HK-2 (cell line): ENCODE measurements at regions not wholly inside any gene's neighbourhood (a gene's known extent, or its start where the extent isn't known, plus 50 kb on each side); places are given as distances from the start of the nearest gene placed in this dataset.
"Not testable (repeated sequence)": the region's sequence is repeated elsewhere in the genome, so short reads cannot be mapped to it uniquely, and the experiment has no call there.

ENCODE experiments used
- DNase-seq: peaks from one replicate; pipeline ENCODE4 v3.0.0-alpha.2; 2018; ENCODE audit not compliant: unreplicated experiment

DNA sequence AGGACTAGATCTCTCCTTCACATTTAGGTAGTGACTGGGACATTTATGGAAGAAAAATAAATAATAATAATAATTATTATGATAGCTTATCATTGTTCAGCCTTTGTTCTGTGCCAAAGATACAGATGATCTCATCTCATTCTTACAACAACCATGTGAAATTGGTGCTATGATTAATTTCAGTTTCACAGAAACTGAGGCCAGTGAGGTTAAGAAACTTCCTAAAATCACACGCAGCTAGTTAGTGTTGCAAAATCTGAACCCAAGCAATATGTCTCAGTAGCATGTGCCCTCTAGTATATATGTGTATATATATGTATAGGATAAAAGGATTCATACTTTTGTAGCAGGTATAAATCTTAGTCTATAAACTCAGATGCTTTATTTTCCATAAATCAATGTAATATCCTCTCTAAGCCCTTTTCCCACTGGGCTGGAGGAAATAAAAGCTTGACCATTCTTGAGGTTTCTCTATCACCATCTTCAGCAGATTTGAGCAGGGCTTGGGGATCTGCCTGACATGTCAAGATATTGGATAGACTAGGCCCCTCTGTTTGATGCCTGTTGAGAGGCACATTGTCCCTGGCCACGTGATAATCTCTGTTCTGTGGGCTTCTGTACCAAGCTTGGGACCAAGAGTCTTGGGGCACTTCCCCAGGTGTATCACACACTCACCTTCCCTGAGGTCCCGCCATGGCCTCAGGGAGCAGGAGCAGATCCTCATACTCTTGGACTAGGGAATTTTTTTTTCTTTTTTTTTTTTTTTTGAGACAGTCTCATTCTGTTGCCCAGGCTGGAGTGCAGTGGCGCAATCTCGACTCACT lies 172.6 kb upstream of the NRP1 start:
- DNase-seq = no peak

DNA sequence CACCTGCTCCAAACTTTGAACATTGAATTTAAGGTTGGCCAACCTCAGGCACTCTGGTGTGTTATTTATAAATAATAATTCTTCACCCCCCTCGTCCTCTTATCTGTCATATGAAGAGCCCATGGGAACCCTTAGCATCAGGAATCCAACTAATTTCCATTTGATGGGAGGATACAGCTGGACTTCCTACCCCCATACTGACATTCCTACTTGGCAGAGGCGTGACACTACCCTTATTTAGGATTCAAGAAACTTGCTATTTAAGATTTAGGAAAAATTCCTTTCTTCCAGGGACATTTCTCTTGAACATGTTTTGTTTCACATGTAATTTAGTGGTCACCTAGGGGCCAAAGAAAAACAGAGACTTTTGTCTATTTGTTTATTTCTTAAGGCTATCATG lies 171.9 kb upstream of the NRP1 start:
- DNase-seq = no peak

DNA sequence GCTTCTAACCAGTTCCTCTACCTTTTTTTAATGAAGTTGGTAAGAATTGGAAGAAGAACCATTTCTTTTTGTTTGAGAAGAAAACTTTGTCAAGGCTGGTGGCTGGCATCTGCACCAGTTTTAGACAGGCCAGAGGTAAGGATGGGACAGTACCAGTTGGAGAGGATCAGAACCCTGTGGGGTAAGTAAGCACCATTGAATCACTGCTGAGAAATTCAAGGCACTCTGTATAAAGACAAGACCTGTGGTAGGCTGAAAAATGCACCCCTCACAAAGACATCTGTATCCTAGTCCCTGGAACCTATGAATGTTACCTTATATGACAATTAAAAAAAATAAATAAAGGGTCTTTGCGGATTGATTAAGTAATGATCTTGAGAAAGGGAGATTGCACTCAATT lies 166.7 kb upstream of the NRP1 start:
- DNase-seq = no peak

DNA sequence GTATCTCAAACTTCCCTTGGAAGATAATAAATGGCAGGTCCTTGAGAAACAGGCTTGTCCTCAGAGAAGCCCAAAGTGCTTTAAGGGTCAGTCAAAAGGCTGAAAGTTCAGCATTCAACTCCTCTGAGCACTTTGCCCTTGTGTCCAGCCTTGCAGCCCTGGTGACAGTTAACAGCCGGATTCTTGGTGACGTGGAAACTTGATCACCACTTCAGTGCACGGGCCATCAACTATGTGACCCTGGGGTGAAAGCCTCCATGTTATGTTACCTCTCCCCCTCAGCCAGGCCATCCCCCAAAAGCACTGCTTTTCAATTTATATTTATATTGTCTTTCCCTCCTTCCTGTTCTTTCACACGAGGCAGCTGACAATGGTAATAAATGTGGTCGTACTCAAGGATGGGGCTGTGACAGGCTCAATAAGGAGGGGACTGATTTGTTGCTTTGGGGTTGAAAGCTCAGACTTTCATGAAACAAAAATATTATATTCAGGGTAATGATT lies 164.0 kb upstream of the NRP1 start:
- DNase-seq = no peak

- no peak for DNase-seq
Observed at GRCh38 chr10:33497338-33497737, 162.9 kb upstream of the NRP1 start.

DNA sequence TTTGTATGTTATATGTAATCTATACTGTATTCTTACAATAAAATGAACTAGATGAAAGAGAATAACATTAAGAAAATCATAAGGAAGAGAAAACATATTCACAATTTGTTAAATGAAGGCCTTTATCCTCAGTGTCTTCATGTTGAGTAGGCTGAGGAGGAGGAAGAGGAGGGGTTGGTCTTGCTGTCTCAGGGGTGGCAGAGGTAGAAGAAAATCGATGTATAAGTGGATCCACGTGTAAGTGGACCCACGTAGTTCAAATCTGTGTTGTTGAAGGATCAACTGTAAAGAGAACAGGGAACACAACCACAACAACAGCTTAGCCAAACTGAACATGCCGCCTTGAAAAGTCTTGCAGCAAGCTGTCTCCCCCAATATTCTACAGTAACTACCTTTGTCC lies 161.6 kb upstream of the NRP1 start:
- DNase-seq = no peak

DNA sequence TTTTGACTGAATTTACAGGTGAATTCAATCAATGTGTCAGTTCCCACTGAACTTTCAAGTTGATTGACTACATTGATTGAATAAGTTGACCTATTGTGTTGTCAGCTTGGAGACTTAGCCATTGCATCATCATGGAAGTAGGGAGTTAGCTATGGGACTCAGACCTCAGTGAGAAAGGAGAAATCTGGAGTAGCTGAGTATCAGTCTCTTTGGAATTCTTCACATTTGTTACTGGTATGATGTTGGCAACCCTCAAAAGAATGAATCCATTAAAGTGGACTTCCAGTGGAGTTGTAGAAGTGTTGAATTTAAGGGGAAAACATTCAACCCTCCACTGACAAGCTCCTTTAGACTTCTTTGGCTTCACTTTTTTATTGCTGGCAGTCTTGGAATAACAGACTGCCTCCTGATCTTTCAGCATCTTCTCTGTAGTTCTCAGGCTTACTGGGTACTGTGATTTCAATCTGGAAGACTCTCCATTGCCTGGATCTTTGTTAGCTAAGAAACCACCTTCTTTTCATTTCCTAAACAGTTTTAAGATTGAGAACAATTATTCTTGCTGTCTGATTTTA lies 160.3 kb upstream of the NRP1 start:
- DNase-seq = no peak

GRCh38 chr10:33493978-33494377 lies 159.5 kb upstream of the NRP1 start:
- DNase-seq = no peak

- DNase-seq = no peak
Observed at GRCh38 chr10:33493497-33493896, 159.0 kb upstream of the NRP1 start.

DNA sequence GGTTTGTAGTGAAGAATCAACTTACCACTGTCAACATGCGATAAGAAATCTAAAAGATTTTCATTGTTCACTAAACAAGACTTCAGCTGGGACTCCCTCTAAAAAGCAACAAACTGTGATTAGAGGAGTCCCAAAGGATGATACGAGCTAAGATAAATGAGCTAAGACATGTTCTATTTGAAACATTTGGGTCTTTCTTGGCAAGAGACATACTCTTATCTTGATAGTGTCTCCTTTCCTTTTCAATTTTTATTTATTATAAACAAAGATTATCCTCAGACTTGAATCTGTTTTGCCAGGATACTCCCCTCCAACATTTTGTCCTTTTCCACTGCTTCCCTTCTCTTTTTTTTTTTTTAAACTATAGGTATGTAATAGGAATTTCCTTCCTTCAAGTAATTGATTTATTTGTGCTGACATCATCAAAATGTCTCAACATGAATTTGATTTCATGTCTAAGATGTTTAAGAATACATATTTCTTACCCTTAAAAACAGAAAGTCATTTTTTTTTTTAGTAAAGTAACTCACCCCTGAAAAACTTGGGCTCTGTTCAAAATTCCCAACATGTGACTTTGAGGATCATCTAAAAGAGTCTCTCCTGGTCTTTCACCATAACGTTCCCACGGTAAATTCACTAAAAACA lies 158.4 kb upstream of the NRP1 start:
- DNase-seq = no peak

DNA sequence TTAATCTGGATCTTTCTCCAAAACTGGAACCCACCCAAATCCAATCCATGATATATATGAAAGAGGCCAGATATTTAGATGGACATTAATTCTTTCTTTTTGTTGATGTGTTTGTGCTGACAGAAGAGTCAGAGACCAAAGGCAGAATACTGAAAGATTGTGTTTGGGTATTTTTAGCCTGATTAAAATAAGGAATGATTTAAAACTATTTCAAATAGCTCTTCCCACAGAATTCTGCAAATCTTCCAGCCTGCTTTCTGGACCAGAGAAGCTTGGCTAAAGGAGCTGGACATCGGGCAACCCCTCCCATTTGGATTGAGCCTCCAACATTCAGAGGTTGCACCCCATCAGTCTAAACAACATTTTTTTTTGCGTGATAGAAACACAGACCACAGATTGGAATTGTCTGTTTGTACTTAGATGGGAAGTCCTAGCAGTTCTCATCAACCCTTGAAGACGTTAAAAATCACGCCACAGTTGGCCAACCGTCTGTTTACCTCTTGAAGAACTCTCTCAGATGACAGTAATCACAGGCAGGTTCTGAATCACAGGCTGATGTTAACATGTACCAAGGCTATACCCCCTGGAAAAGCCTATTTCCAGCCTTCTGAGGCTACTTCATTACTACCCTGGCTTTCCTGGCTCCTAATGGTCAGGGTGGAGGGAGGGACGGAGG lies 155.2 kb upstream of the NRP1 start:
- DNase-seq = no peak

- no peak for DNase-seq
Observed at GRCh38 chr10:33487014-33487776, 152.7 kb upstream of the NRP1 start.

- no peak for DNase-seq
Observed at GRCh38 chr10:33485276-33485675, 150.8 kb upstream of the NRP1 start.

- no peak for DNase-seq
Observed at GRCh38 chr10:33484787-33485186, 150.3 kb upstream of the NRP1 start.

DNA sequence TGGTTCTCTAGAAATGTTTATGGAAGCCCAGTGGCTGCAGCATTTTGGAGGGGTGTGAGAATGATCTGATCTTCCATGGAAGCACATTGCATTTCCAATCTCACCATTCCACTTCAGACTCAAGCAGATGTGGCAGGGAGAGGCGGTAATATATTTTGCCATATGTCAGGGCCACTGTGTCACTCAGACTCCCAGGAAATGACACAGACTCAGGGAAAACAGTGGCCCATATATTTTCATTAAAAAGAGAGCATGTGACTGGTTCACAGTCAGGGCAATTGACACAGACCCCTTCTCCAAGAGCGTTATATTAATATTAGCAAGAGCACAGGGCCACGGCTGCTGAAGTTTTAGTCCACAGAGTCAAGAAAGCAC lies 149.3 kb upstream of the NRP1 start:
- DNase-seq = no peak

GRCh38 chr10:33483124-33483815 lies 148.8 kb upstream of the NRP1 start:
- DNase-seq = no peak

DNA sequence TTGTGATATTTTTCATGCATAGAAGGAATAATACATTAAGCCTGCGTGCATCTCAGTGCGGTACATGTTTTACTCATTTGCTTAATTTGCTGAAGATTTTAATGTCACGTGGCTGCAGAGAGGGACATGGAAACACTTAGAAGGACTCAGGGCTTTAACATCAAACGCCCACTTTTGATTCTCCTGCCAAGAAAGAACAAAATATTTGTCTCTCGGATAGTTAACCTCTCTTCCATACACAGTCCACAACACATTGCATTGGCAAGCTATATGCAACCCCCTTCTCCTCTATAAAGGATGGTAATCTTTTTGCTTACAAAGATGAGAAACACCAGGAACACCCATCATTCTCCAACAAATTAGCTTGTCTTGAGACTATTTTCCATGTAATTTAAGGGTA lies 148.0 kb upstream of the NRP1 start:
- no peak for DNase-seq

DNA sequence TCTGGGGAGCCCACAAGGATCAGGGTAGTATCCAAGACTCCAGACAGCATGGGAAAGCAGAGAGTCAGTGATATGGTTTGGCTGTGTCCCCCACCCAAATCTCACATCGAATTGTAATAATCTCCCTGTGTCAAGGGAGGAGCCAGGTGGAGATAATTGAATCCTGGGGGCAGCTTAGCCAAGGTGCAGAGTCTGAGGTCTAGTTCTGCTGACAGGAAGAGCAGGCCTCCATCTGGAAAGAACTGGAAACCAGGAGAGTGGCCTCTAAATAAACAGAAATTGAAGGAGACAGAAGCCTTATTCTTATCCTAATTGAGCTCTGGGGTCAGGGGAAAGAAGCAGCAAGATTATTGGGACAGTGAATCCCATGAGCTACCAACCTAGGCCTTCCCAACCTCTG lies 146.7 kb upstream of the NRP1 start:
- DNase-seq = no peak

DNA sequence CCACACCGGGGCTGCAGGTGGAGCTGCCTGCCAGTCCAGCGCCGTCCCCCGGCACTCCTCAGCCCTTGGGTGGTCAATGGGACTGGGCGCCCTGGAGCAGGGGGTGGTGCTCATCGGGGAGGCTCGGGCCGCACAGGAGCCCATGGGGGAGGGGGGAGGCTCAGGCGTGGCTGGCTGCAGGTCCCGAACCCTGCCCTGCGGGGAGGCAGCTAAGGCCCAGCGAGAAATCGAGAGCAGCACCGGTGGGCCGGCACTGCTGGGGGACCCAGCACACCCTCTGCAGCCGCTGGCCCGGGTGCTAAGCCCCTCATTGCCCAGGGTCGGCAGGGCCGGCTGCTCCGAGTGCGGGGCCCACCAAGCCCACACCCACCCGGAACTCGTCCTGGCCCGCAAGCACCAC lies 145.9 kb upstream of the NRP1 start:
- DNase-seq = not testable (repeated sequence)

DNA sequence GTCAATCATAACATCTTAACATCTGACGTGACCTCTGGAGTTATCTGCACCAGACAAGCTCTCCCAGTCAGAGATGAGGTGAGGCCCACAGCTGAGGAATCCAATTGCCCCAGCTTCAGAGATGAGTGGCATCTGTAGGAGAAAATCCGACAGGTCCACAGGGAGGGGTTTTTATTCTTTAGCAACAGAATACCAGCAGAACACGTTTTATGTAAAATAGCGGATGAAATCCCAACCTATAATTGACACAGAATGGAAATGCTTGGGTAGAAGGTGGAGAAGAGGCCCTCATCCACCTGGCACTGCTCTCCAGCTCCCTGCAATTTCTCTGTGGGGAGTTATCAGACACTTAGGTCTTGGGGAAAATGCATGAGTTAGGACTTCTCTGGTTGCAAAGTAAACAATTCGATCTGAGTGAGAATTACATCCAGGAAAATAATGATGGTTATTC lies 144.2 kb upstream of the NRP1 start:
- no peak for DNase-seq

DNA sequence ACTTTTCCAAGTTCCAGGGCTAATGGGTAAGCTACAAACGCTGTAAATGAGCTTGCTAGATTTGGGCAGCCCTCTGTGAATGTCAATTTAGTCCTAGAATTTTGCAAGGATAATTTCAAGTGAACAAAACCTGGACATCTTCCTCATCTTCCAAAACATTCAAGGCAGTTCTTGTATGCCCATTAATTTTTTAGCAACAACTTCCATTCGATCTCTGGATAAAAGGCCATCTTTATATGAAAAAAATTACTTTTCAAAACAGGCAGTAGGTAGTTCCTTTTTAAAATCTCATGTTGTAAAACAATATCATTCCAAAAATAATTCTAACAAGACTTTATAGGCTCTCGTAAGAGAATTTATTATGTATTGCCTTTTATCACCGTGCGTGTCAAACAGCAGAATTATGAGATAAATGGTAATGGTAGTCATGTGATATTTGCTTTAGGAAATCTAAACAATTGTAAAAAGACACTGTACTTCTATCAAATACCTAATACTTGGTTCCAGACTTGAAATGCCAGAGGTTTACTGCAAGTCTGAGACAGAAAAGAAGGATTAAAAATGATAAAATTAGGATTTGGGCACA lies 143.7 kb upstream of the NRP1 start:
- DNase-seq = no peak
